Type B pancreatic cell (in vitro differentiated cells): ENCODE measurements at regions not wholly inside any gene's neighbourhood (a gene's known extent, or its start where the extent isn't known, plus 50 kb on each side); places are given as distances from the start of the nearest gene placed in this dataset.

ENCODE experiments used
- DNase-seq: peaks from one replicate; pipeline ENCODE4 v3.0.0; 2021; ENCODE audit warnings: mixed read lengths; ENCODE audit not compliant: unreplicated experiment; ENCODE audit errors: extremely low spot score
- H3K27ac Mint-ChIP-seq: 2 replicates; pipeline ENCODE4 v1.8.0; 2021; ENCODE audit warnings: mild to moderate bottlenecking, mixed read lengths
- H3K27me3 Mint-ChIP-seq: 2 replicates; pipeline ENCODE4 v1.8.0; 2021; ENCODE audit warnings: mixed read lengths
- H3K36me3 Mint-ChIP-seq: 2 replicates; pipeline ENCODE4 v1.8.0; 2021; ENCODE audit warnings: mixed read lengths
- H3K4me1 Mint-ChIP-seq: one replicate; pipeline ENCODE4 v1.8.0; 2021; ENCODE audit warnings: mixed read lengths; ENCODE audit not compliant: unreplicated experiment
- H3K4me3 Mint-ChIP-seq: 2 replicates; pipeline ENCODE4 v1.8.0; 2021; ENCODE audit warnings: mild to moderate bottlenecking, mixed read lengths
- H3K9me3 Mint-ChIP-seq: 2 replicates; pipeline ENCODE4 v1.8.0; 2021; ENCODE audit warnings: mixed read lengths
- TF ChIP-seq, protein P1 (sequence below): fragments of 200-600 bp; sonication (generic); conservative IDR thresholded peaks from 2 replicates; pipeline ENCODE4 v1.5.0; 2021; ENCODE audit warnings: antibody characterized with exemption, mild to moderate bottlenecking

DNA sequence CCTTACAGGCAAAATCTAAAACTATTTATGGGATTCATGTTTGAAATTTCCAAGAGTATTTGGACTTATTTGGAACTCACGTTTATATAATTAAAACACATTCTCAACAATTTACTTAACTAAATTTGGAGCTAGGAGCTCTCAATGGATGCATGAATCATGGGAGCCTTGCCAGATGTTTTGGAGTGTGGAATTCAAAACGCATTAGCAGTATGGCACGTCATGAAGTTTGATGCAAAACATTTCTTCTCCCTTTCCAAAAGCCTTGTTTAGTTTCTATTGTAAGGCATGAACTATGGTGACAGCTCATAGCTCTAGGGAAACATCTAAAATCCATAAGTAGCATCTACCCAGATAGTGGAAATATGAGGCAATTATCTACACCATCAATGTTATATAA, 701.6 kb downstream of the SATB2 start:
- no peak for DNase-seq
- Mint-ChIP-seq H3K4me3 (no peak overlapping the region), H3K27ac (no peak overlapping the region), H3K27me3 (no peaks in the 10 kb centered on the region), H3K36me3 (no peaks in the 10 kb centered on the region), H3K4me1 (no peaks in the 10 kb centered on the region), H3K9me3 (no peaks in the 10 kb centered on the region)
- TF ChIP-seq, protein P1, sequence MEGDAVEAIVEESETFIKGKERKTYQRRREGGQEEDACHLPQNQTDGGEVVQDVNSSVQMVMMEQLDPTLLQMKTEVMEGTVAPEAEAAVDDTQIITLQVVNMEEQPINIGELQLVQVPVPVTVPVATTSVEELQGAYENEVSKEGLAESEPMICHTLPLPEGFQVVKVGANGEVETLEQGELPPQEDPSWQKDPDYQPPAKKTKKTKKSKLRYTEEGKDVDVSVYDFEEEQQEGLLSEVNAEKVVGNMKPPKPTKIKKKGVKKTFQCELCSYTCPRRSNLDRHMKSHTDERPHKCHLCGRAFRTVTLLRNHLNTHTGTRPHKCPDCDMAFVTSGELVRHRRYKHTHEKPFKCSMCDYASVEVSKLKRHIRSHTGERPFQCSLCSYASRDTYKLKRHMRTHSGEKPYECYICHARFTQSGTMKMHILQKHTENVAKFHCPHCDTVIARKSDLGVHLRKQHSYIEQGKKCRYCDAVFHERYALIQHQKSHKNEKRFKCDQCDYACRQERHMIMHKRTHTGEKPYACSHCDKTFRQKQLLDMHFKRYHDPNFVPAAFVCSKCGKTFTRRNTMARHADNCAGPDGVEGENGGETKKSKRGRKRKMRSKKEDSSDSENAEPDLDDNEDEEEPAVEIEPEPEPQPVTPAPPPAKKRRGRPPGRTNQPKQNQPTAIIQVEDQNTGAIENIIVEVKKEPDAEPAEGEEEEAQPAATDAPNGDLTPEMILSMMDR, result no peak

- Mint-ChIP-seq H3K27me3 (no peaks in the 10 kb centered on the region), H3K36me3 (no peaks in the 10 kb centered on the region), H3K4me3 (no peak overlapping the region), H3K9me3 (no peaks in the 10 kb centered on the region), H3K27ac (no peak overlapping the region), H3K4me1 (no peaks in the 10 kb centered on the region)
- no peak for DNase-seq
- TF ChIP-seq, protein P1, result no peak
Measured at GRCh38 chr2:198753101-198753500, 704.6 kb downstream of the SATB2 start.

GRCh38 chr2:198749364-198749763, 708.4 kb downstream of the SATB2 start:
- Mint-ChIP-seq H3K36me3 (no peaks in the 10 kb centered on the region), H3K4me1 (no peaks in the 10 kb centered on the region), H3K27me3 (no peaks in the 10 kb centered on the region), H3K27ac (no peak overlapping the region), H3K4me3 (no peak overlapping the region), H3K9me3 (no peaks in the 10 kb centered on the region)
- TF ChIP-seq, protein P1, result no peak
- no peak for DNase-seq

DNA sequence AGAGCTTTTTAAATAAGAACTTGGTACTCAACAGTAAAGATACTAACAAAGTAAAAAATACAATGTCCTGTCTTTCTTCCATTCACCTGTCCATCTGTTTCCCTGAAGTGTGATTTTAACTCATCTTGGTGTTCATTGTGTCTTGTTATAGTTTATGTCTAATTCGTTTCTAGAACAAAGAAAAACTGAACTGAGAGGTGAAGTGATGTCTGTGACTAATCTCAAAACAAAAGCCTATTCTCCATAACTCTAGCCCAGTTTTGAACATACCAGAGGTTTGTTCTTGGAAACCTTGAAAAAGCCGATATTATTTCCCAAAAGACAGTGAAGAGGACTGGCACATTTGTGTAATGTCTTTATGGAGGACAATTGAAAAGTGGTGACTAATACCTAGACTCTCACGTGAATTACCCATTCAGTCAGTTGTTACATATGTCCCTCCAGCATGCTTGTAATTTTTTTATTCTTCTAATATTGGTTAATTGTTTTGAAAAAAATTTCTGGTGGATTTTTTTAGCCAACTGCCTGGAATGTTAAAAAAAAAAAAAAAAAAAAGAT, 725.8 kb downstream of the SATB2 start:
- H3K9me3 Mint-ChIP-seq, result no peaks in the 10 kb centered on the region
- DNase-seq, result no peak
- no peaks in the 10 kb centered on the region for H3K27me3 Mint-ChIP-seq
- no peaks in the 10 kb centered on the region for H3K36me3 Mint-ChIP-seq
- TF ChIP-seq, protein P1, result no peak
- no peak overlapping the region for H3K27ac Mint-ChIP-seq
- no peaks in the 10 kb centered on the region for H3K4me1 Mint-ChIP-seq
- no peak overlapping the region for H3K4me3 Mint-ChIP-seq

DNA sequence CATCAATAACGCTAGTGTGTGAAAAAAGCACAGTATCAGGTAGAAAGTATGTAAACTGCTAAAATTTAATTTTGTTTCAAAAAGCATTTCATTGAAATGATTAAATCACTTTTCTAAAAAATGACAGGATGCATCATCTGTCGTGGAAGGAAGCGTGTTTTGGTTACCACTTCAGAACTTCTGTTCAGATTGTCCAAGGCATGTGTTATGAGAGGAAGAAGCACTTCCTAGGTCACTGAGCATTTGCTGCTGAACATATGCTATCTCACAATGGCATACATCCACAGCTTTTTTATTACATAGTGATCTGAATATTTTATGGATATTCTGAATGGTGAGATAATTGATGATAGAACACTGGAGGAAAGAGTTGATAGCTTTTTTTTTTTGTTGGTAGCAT, 737.5 kb downstream of the SATB2 start:
- no peaks in the 10 kb centered on the region for H3K4me1 Mint-ChIP-seq
- no peak overlapping the region for H3K27ac Mint-ChIP-seq
- DNase-seq, result no peak
- H3K36me3 Mint-ChIP-seq, result no peaks in the 10 kb centered on the region
- no peak overlapping the region for H3K4me3 Mint-ChIP-seq
- H3K9me3 Mint-ChIP-seq, result no peaks in the 10 kb centered on the region
- H3K27me3 Mint-ChIP-seq, result peaks cover 8% of the 10 kb centered on the region
- TF ChIP-seq, protein P1, result no peak

- Mint-ChIP-seq H3K4me1 (no peaks in the 10 kb centered on the region), H3K27me3 (peaks cover 5% of the 10 kb centered on the region), H3K36me3 (no peaks in the 10 kb centered on the region), H3K27ac (no peak overlapping the region), H3K4me3 (no peak overlapping the region), H3K9me3 (no peaks in the 10 kb centered on the region)
- no peak for DNase-seq
- TF ChIP-seq, protein P1, result no peak
Measured at GRCh38 chr2:198717451-198717850, 740.3 kb downstream of the SATB2 start.
